Liver (tissue), 3 donors: ENCODE measurements at regions not wholly inside any gene's neighbourhood (a gene's known extent, or its start where the extent isn't known, plus 50 kb on each side); places are given as distances from the start of the nearest gene placed in this dataset.

ENCODE experiments used
- EGR1 ChIP-seq, 2 donors: IDR thresholded peaks; 2 replicates each; pipeline ENCODE4 v1.6.1; 2016 to 2018; ENCODE audit warnings: antibody characterized with exemption in 2 of 2, low read depth in 2 of 2
- GABPA ChIP-seq, 2 donors: IDR thresholded peaks in 1 of 2; conservative IDR thresholded peaks in 1 of 2; 2 replicates each; pipeline ENCODE4 v1.6.1; 2016; ENCODE audit warnings: antibody characterized with exemption in 2 of 2, mild to moderate bottlenecking in 1 of 2, moderate library complexity in 1 of 2
- RAD21 ChIP-seq, 2 donors: IDR thresholded peaks; 2 replicates each; pipeline ENCODE4 v1.6.1; 2016; ENCODE audit warnings: antibody characterized with exemption in 2 of 2, mild to moderate bottlenecking in 2 of 2
- RXRA ChIP-seq, 2 donors: IDR thresholded peaks; 2 replicates each; pipeline ENCODE4 v1.6.1; 2017 to 2018; ENCODE audit warnings: antibody characterized with exemption in 2 of 2, mild to moderate bottlenecking in 1 of 2
- TAF1 ChIP-seq: conservative IDR thresholded peaks from 2 replicates; pipeline ENCODE4 v1.6.1; 2016; ENCODE audit warnings: antibody characterized with exemption, mild to moderate bottlenecking
- YY1 ChIP-seq: IDR thresholded peaks from 2 replicates; pipeline ENCODE4 v1.6.1; 2016; ENCODE audit warnings: antibody characterized with exemption, mild to moderate bottlenecking
- TF ChIP-seq, protein P1 (sequence below): fragments of 150-350 bp; IDR thresholded peaks from 2 replicates; pipeline ENCODE4 v1.5.1; 2017; ENCODE audit warnings: improper control_type of control experiment, low read depth, low read length; ENCODE audit not compliant: missing input control
- TF ChIP-seq, protein P2 (sequence below): IDR thresholded peaks from 2 replicates; pipeline ENCODE4 v1.6.1; 2016; ENCODE audit warnings: antibody characterized with exemption, mild to moderate bottlenecking
- TF ChIP-seq, protein P3 (sequence below): IDR thresholded peaks from 2 replicates; pipeline ENCODE4 v1.6.1; 2016; ENCODE audit warnings: antibody characterized with exemption
- donor health status: healthy.
- donor health status: healthy.

DNA sequence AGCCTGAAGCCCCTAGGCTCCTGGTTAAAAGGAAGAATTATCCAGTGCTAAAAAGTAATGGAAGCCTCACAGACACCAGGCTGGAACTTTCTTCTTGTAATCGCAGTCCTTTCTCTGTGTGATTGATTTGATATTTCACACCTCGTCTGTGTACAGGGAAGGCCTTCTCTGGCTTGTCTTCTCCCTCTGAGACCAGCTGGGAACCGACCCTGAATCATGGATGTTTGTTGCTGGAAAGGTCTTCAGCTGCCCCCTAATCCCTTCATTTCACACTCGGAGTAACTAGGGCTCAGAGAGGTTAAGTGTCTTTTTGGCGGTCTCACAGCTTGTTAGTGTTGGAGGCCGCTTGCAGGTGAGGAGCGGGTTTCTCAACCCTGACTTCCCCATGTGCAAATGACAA is 500.2 kb upstream of the CDH4 start:
- TF ChIP-seq, protein P1, sequence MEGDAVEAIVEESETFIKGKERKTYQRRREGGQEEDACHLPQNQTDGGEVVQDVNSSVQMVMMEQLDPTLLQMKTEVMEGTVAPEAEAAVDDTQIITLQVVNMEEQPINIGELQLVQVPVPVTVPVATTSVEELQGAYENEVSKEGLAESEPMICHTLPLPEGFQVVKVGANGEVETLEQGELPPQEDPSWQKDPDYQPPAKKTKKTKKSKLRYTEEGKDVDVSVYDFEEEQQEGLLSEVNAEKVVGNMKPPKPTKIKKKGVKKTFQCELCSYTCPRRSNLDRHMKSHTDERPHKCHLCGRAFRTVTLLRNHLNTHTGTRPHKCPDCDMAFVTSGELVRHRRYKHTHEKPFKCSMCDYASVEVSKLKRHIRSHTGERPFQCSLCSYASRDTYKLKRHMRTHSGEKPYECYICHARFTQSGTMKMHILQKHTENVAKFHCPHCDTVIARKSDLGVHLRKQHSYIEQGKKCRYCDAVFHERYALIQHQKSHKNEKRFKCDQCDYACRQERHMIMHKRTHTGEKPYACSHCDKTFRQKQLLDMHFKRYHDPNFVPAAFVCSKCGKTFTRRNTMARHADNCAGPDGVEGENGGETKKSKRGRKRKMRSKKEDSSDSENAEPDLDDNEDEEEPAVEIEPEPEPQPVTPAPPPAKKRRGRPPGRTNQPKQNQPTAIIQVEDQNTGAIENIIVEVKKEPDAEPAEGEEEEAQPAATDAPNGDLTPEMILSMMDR: no peak
- TF ChIP-seq RXRA (IDR thresholded peaks at IDR 0.05) (no peak), YY1 (no peak), GABPA (IDR thresholded peaks at IDR 0.05 in 1 of 2, conservative IDR thresholded peaks at IDR 0.05 in 1 of 2) (no peak), TAF1 (no peak), RAD21 (IDR thresholded peaks at IDR 0.05) (no peak), EGR1 (IDR thresholded peaks at IDR 0.05; ENCODE audit: low read depth in 2 of 2) (no peak)
- TF ChIP-seq, protein P2, sequence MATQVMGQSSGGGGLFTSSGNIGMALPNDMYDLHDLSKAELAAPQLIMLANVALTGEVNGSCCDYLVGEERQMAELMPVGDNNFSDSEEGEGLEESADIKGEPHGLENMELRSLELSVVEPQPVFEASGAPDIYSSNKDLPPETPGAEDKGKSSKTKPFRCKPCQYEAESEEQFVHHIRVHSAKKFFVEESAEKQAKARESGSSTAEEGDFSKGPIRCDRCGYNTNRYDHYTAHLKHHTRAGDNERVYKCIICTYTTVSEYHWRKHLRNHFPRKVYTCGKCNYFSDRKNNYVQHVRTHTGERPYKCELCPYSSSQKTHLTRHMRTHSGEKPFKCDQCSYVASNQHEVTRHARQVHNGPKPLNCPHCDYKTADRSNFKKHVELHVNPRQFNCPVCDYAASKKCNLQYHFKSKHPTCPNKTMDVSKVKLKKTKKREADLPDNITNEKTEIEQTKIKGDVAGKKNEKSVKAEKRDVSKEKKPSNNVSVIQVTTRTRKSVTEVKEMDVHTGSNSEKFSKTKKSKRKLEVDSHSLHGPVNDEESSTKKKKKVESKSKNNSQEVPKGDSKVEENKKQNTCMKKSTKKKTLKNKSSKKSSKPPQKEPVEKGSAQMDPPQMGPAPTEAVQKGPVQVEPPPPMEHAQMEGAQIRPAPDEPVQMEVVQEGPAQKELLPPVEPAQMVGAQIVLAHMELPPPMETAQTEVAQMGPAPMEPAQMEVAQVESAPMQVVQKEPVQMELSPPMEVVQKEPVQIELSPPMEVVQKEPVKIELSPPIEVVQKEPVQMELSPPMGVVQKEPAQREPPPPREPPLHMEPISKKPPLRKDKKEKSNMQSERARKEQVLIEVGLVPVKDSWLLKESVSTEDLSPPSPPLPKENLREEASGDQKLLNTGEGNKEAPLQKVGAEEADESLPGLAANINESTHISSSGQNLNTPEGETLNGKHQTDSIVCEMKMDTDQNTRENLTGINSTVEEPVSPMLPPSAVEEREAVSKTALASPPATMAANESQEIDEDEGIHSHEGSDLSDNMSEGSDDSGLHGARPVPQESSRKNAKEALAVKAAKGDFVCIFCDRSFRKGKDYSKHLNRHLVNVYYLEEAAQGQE: no peak
- TF ChIP-seq, protein P3, sequence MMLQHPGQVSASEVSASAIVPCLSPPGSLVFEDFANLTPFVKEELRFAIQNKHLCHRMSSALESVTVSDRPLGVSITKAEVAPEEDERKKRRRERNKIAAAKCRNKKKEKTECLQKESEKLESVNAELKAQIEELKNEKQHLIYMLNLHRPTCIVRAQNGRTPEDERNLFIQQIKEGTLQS: no peak
